Activated CD8-positive, alpha-beta memory T cell treated with anti-CD3 and anti-CD28 coated beads for 36 hours (primary cell): ENCODE measurements at regions not wholly inside any gene's neighbourhood (a gene's known extent, or its start where the extent isn't known, plus 50 kb on each side); places are given as distances from the start of the nearest gene placed in this dataset.

Source experiments
- CTCF ChIA-PET: fragments of 350-600 bp; sonication (Branson Sonifier 250); formaldehyde crosslinking; loops from one replicate; lab custom pipeline; 2021; ENCODE audit warnings: antibody characterized with exemption; lab: Charles Lee
- POLR2A ChIA-PET: fragments of 350-600 bp; sonication (Branson Sonifier 250); formaldehyde crosslinking; loops from one replicate; lab custom pipeline; 2021; ENCODE audit warnings: antibody characterized with exemption; lab: Charles Lee

DNA sequence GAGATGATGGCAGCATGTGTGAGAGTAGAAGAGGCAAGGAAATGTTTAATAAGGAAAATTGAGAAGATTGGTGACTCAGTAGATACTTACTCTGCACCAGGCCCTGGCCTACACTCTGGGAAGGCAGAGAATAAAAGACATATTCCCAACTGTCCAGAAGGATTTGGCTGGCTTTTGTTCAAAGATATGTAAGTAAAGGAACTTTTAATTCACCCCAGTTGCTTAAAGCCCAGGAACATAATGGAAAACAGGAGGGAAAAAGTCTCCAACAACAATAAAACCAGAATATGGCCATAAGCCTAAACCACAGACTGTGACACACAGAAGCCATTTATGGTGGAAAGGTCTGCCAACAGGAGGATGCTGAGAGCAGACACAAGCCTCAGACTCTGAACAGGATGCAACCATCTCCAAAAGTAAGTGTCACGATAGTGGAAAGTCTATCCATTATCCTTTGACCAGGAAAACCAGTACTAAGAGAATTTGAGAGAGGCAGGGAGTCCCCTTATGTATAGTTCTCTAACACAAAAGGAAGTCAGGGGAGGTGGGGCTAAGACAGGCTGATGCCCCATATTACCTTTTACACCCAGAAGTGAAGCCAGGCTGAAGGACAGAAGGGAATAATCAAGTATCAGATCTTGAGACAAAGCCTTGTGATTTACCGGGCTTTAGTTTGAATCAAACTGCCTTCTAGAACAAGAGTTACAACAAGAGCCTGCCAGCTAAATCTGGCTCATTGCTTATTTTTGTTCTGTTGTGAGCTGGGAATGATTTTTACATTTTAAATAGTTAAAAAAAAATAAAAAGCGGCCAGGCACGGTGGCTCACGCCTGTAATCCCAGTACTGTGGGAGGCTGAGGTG lies 169.5 kb upstream of the STARD13 start:
- ChIA-PET CTCF (no interaction called here), POLR2A (no interaction called here)

DNA sequence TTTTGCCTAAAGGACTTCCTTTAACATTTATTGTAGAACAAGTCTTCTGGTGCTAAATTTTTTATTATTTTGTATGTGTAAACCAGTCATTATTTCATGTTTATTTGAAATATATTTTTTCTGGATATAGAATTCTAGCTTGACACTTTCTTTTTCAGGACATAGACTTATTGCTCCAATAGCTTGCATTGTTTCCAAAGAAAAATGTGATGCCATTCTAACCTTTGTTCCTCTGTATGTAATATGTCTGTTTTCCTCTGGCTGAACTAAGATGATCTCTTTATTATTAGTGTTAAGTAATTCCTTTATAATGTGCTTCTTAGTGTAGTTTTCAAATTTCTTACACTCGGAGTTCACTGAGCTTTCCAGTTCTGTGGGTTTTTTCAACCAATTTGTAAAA lies 174.1 kb upstream of the STARD13 start:
- ChIA-PET POLR2A (no interaction called here), CTCF (interaction anchor here (1.7 kb wide), 1 partner anchor 10 kb away, joined by 4 read pairs; no protein-coding TSS in a partner anchor)

DNA sequence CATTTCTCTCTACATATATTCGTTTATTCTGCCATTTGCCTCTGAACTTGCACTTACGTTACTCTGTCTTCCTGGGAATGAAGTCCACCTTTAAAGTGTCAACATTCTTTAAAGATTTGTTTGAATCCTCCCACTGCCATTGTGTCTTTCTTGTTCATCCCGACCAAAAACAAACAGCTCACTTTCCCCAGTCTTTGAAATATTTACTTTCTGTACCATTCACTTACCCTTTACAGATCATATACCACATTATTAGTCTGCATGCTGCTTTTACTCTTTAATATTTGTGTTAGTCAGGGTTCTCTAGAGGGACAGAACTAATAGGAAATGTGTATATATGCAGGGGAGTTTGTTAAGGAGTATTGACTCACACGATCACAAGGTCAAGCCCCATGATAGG lies 176.6 kb upstream of the STARD13 start:
- ChIA-PET POLR2A (no interaction called here), CTCF (no interaction called here)

DNA sequence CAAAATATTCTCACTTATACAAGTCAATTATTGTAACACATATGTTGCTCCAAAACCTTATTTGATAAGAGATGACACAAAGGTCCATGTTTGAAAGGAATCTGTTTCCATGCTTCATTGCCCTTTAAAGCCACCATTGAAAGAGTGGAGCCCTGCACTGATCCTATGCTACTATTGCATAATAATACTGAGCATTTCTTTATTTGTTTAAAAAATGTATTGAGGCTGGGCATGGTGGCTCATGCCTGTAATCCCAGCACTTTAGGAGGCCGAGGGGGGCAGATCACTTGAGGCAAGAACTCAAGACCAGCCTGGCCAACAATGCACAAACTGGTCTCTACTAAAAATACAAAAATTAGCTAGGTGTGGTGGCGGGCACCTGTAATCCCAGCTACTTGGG lies 178.8 kb upstream of the STARD13 start:
- CTCF ChIA-PET: no interaction called here

DNA sequence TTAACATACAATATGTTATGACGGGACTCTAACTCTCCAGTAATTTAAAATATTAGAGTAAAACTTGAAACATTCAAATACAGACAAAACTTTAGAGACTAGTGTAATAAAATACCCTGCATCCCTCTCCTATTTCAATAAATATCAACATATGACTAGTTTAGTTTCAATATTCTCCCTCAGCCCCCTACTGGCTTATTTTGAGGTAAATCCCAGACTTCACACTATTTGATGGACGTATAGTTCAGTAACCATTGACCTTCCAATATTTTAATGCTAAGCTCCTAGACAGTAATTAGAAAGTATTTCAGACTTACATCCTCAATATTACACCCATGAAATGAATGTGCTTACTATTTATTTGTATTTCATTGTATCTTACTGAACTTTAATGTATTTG lies 180.7 kb upstream of the STARD13 start:
- ChIA-PET POLR2A (no interaction called here), CTCF (no interaction called here)

More for the DNA sequence above, 178.8 kb upstream of the STARD13 start:
- POLR2A ChIA-PET: no interaction called here

DNA sequence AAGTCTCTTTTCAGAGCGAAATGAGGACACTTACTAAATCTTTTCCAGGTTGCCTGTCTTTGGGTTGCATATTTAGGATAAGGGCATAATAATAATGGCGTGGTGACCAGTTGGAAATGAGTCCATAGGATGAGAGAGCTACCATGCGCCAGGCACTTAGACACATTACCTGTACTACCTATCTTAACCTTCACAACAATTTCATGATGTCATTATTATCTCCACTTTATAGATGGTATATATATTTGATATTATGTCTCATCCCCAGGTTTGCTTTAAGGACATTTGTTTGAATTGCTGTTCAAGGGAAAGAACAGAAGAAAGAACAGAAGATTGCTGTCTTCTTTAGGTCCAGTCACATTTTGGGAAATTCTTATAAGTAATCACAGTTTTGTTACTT lies 182.0 kb upstream of the STARD13 start:
- CTCF ChIA-PET: no interaction called here
- POLR2A ChIA-PET: no interaction called here

DNA sequence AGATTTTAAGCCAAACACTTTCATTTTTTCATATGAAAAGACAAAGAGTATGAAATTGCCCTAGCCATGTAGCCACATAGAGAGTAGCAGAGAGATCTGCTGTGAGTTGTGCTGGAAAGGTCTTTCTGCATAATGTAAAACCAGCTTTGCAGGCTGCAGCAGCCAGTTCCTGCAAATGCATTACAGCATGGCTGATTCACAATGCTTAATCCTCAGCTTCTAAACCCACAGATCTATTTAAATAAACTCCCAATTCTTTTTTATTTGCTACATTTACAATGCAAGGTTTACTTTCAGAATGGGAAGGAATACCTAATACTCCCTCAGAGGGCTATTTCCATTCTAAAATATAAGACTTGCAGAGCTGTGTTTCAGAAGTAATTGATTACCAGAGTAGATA lies 185.6 kb upstream of the STARD13 start:
- ChIA-PET CTCF (interaction anchor here (0.7 kb wide), 1 partner anchor 677 kb away, joined by 3 read pairs; no protein-coding TSS in a partner anchor), POLR2A (no interaction called here)

DNA sequence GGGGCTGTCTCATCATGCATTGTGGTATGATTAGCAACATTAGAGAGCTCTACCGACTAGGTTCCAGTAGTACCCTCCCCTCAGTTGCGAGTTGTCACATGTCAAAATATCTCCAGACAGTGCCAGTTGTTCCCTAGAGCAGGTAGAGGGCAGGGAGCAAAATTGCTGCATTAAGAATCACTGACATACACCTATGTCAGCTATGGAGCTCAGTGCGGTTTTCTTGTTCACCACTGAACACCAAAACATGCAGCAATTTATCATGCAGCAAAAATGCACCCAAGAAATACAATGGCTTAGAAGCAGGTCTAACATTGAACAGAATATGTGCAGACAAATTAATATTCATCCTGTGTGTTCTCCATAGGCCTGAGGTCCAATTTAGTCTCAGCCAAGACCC lies 186.9 kb upstream of the STARD13 start:
- POLR2A ChIA-PET: no interaction called here
- CTCF ChIA-PET: no interaction called here

DNA sequence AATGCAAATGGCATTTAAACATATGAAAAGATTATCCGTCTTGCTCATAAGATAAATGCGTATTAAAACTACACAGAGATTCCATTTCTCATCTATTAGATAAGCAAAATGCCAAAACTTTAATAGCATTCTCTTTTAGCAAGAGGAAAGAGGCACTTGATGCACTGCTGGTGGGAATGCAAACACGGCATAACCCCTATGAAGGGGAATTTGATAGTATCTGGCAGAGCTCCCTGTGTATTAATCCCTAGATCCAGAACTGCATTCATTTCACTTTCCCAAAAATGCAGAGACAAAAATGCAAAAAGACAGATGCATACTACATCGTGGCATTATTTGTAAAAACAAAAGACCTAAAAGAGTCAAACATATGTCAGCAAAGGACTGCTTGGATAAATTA lies 193.6 kb upstream of the STARD13 start:
- POLR2A ChIA-PET: no interaction called here
- CTCF ChIA-PET: no interaction called here

DNA sequence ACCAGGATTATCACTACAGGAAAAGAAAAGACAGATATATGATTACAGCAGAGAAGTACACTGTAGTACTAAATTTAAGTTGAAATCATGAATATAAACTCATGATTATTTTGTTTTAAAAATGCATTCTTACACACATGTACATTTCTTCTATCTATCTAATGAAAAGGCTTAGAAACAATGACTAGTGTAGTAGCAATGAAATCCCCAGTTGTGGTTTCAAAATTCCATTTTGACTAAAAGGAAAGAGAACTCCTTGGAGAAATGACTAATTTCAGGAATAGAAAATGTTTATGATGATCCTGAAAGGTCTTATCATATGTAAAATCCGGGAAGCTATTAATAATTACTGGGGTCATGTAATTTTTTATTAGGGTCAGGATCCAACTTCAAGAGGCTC lies 195.0 kb upstream of the STARD13 start:
- CTCF ChIA-PET: no interaction called here
- POLR2A ChIA-PET: no interaction called here

DNA sequence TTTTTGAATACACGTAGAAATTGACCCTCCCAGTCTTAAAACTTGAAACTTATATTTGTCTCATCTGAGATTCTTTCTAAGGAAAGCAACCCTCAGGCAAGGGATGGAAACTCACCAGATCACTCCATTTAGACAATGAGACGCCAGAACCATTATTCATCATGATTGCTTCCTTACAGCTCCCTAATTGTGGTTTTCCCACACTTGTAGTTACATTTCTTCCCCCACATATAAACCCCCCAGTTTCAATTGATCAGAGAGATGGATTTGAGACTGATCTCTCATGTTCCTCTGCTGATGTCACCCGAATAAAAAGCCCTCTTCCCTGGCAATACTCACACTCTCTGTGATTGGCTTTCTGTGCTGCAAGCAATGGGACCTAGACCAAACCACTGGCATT lies 197.9 kb upstream of the STARD13 start:
- ChIA-PET POLR2A (no interaction called here), CTCF (no interaction called here)

DNA sequence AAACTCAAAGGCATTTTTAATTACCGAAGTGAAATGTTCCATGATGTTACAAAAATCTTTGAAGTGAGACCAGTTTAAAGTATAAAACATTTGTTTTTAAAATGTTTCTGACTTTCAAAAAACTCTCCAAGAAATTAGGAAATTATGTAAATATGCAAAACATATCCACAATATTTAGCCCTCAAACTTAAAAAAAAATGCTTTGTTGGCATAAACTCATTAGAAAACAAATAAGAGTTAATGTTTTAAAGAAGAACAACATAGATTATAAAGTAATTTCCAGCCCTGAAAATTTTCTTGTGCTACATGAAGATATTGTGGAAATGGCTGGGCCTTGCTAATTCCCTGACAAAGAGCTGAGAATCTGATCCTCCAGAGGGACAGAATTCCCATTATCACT lies 199.7 kb upstream of the STARD13 start:
- ChIA-PET POLR2A (no interaction called here), CTCF (no interaction called here)

DNA sequence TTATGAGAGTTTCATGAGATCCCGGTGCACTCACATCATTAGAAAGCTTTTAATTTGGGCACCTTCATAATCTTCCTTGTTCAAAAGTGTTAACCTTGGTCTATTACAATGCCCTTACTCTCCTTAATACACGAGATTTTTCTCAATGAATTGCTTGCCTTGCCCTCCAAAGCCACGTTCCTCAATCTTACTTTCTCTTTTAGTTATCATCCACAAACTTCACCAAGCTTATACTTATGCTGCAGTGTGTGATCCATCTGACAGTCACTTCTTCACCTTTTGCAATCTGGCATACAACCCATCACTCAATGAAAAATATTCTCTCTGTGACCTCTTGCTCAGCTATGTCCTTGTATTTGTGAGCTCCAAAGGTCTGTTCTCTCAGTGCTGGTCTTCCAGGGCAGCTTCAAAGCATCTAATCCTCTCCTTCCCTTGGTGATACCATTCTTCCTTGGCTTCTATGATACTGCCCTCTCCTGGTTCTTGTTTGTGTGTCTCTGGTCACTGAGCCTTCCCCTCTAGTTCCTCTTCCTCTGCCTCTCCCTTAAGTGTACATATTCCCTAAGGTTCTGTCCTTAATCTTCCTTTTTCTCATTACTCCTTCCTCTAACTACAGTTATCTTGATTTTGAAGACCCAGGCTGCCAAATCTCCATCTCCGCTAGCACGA lies 202.2 kb upstream of the STARD13 start:
- ChIA-PET CTCF (no interaction called here), POLR2A (no interaction called here)

DNA sequence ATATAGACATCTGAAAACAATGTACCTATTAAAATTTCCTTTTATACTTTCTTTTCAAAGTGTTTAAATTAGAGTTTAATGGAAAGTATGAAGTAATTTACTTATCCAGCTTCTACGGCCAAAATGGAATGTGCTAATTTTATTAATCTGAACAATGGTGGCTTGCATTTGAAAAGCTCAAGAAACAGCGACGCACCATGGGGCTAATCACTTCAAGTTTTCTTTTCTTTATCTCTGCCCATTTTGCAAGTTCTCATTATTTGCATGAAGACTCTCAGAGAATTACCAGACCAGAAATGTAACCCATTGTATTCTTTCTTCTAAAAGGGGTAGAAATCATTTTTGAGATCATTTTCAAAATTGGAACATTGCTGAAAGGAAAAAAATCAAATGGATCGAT lies 204.0 kb upstream of the STARD13 start:
- ChIA-PET CTCF (no interaction called here), POLR2A (no interaction called here)

DNA sequence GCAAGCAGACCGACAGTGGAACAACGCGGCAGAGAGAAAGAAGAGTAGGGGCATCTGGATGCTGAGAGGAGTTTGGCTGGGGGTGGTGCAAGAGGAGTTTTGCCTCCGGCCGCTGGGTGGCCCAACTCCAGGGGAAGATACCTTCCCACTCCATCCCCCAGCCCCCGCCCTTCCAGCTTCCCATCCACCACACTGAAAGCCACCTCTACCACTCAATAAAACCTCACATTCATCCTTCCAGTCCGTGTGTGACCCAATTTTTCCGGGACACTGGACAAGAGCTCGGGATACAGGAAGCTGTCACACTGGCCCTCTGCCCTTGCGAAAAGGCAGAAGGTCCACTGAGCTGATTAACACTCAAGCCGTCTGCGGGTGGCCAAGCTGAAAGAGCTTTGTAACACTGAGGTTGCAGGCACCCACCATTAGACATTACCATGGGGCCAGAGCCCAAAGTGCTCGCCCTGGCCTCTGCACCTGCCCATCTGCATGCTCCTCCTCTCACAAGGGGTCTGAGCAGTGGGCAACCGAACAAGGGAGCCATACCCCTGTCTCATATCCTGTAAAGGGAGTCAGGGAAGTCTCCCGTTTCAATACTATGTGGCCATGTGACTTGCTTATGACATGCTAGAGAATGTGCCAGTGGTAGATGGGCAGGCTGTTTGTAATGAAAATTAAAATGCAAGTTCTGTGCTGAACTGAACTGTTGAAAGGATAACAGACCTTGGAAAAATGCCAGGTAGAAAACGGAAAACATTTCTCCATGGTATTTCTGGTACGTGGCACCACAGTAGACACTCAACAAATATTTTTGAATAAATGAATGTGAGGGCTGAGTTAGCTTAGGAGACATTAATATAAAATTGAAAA lies 205.1 kb upstream of the STARD13 start:
- ChIA-PET CTCF (no interaction called here), POLR2A (no interaction called here)

DNA sequence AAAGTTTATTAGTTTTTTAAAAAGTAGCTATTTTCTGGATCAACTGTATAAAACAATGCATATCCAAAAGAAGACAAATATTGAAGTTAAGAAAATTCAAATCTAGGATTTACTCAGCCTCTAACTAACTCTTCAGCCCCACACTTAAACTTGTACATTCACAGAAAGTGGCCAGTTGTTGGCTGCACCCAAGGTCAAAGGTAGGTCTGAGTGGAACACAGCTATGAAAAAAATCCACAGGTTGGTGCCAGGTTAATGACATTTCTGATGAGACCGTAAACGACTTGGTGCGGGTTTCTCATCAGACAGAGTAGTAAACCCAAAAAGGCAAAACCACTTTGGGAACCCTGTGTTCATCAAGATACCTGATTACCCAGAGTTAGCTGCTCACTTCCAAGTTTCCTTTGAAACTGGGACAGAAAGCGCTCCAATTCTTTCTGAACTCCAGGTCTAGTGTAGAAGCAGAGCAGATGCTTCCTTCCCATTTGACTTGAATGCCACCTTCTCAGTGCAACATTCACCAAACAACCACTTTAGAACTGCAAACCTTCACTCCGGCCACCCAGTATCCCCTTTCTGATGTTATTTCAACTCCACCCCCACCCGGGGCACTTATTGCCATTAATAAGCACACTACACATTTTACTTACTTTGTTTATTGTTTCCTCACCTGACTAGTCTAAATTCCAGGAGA lies 208.3 kb upstream of the STARD13 start:
- POLR2A ChIA-PET: no interaction called here
- CTCF ChIA-PET: no interaction called here

DNA sequence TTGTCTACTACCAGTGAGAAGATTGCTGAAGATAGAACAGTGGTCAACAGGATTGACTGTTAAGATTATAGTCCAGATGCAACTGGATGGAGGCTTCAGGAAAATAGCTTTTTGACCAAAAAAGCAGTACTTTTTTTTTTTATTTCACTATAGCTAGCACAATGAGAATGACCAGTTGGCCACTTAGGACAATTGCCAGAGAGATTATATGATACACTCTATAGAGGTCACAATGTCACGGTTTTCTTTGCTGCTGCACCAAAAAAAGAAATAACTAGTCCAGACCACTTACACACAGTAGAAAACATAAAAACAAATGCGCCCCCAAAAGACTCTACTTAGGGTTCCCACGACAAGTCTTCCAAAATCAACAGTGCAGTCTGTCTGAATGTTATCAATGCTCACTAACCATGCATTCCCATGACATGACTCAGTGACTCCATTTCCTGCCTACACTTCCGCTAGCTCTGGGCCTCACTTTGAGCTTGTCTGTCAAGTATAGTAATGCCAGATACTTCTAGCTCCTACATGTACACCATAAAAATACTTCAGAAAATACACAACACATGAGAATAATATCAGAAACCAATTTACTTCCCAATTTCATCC lies 209.1 kb upstream of the STARD13 start:
- CTCF ChIA-PET: no interaction called here
- POLR2A ChIA-PET: no interaction called here

DNA sequence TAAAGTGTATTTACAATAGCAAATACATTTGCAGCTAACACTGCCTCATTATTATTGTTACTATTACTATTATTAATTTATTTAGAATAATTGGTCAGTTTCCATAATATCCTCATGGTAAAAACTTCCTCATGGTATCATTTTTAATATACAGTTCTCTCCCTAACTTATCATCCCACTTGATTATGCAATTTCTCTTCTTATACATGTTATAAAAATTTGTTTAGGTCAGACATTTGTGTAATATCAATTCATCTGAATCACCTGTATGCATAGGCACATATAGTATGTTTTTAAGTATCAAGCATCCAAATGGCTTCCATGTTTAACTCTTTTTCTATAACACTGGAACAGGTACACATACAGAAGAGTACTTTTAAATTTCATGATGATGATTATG lies 210.8 kb upstream of the STARD13 start:
- ChIA-PET POLR2A (no interaction called here), CTCF (interaction anchor here (0.6 kb wide), 1 partner anchor 1545 kb away, joined by 4 read pairs; no protein-coding TSS in a partner anchor)

DNA sequence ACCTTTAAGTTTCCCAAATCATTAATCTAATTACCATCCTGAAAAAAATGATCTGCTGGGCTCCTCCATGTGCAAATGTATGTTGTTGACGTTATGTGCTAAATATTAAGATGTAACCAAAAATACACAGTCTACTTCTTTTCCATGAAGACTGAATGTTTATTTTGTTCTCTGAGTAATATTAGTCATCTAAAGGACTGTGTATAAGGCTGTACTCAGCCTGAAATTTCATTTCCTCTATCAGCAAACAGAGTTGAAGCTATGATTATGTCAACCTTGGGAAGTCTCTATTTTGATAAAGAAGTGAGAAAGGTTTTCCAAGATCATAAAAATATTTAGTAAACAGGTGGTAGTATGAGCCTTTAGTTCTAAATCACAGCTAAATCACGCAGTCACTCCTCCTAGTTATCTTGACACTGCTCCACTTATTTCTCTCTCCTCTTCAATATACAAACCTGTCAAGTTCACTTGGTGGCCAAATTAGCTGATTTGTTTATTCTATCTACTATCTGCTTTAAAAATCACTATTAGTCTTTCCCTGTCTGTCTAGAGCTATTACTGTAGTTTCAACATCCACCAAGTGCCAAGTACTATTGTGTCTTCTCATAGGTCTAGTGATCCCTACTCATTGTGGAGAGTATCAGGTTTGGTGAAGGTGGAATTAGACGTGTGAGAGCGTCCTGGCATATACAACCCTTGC lies 211.7 kb upstream of the STARD13 start:
- POLR2A ChIA-PET: no interaction called here
- CTCF ChIA-PET: no interaction called here
